22Rv1 (cell line): ENCODE measurements at regions not wholly inside any gene's neighbourhood (a gene's known extent, or its start where the extent isn't known, plus 50 kb on each side); places are given as distances from the start of the nearest gene placed in this dataset.

Experiments used
- CTCF ChIP-seq: fragments of 450-650 bp; IDR thresholded peaks from 2 replicates; pipeline ENCODE4 v1.5.1; 2017; ENCODE audit warnings: mild to moderate bottlenecking
- ZFX ChIP-seq: fragments of 450-650 bp; IDR thresholded peaks from 2 replicates; pipeline ENCODE4 v1.6.1; 2017; ENCODE audit warnings: antibody characterized with exemption, borderline replicate concordance

- TF ChIP-seq CTCF (no peak), ZFX (no peak)
These were observed 119.4 kb upstream of the RAB6C start for GRCh38 chr2:129860088-129860487.
